Smooth muscle cell (in vitro differentiated cells): ENCODE measurements at regions not wholly inside any gene's neighbourhood (a gene's known extent, or its start where the extent isn't known, plus 50 kb on each side); places are given as distances from the start of the nearest gene placed in this dataset.

ENCODE experiments used
- DNase-seq: peaks from one replicate; lab custom pipeline; 2025; ENCODE audit not compliant: unreplicated experiment; lab: John Stamatoyannopoulos, UW
- H2AFZ ChIP-seq: fragments of 200-600 bp; sonication (generic); 2 replicates; pipeline ENCODE4 v1.6.0; 2016; ENCODE audit warnings: antibody characterized with exemption, low read depth, mild to moderate bottlenecking
- H3F3A ChIP-seq: fragments of 200-600 bp; sonication (generic); 2 replicates; pipeline ENCODE4 v1.6.0; 2017; ENCODE audit warnings: antibody characterized with exemption, low read depth
- H3K27ac ChIP-seq: fragments of 200-600 bp; sonication (generic); 2 replicates; pipeline ENCODE4 v1.5.1; 2016; ENCODE audit warnings: low read depth, mild to moderate bottlenecking
- H3K27me3 ChIP-seq: fragments of 200-600 bp; sonication (generic); 2 replicates; pipeline ENCODE4 v1.6.1; 2016; ENCODE audit warnings: low read depth, mild to moderate bottlenecking
- H3K36me3 ChIP-seq: fragments of 200-600 bp; sonication (generic); 2 replicates; pipeline ENCODE4 v1.5.1; 2016; ENCODE audit warnings: low read depth
- H3K4me1 ChIP-seq: fragments of 200-600 bp; sonication (generic); 2 replicates; pipeline ENCODE4 v1.5.1; 2016; ENCODE audit warnings: low read depth
- H3K4me2 ChIP-seq: fragments of 200-600 bp; sonication (generic); 2 replicates; pipeline ENCODE4 v1.6.0; 2016; ENCODE audit warnings: mild to moderate bottlenecking
- H3K4me3 ChIP-seq: fragments of 200-600 bp; sonication (generic); 2 replicates; pipeline ENCODE4 v1.5.1; 2016; ENCODE audit warnings: mild to moderate bottlenecking
- H3K79me2 ChIP-seq: fragments of 200-600 bp; sonication (generic); 2 replicates; pipeline ENCODE4 v1.6.0; 2016; ENCODE audit warnings: low read depth, mild to moderate bottlenecking
- H3K9ac ChIP-seq: fragments of 200-600 bp; sonication (generic); 2 replicates; pipeline ENCODE4 v1.6.0; 2016; ENCODE audit warnings: low read depth
- H3K9me3 ChIP-seq: fragments of 200-600 bp; sonication (generic); replicated peaks from 2 replicates; pipeline ENCODE4 v1.5.1; 2016; ENCODE audit warnings: low read depth
- H4K20me1 ChIP-seq: fragments of 200-600 bp; sonication (generic); 2 replicates; pipeline ENCODE4 v1.6.0; 2016; ENCODE audit warnings: low read depth
- WGBS: methylation state at CpG from one replicate; pipeline ENCODE4 v1.1.7; 2016; ENCODE audit warnings: low lambda C conversion rate; 5-methylcytosine and 5-hydroxymethylcytosine counted together
- TF ChIP-seq, protein P1 (sequence below): fragments of 200-600 bp; sonication (generic); IDR thresholded peaks from 2 replicates; pipeline ENCODE4 v1.5.1; 2017; ENCODE audit warnings: borderline replicate concordance, mild to moderate bottlenecking, antibody characterized with exemption; ENCODE audit not compliant: insufficient read depth, poor library complexity, severe bottlenecking

GRCh38 chr3:102670986-102671385 is 236.2 kb downstream of the ZPLD1 start:
- 89% methylated on average over 2 of the region's 2 CpGs for WGBS
- Histone ChIP-seq H2AFZ (no peak overlapping the region), H3K9me3 (no peaks in the 10 kb centered on the region), H3K4me2 (no peak overlapping the region), H3K27me3 (peaks cover 8% of the 10 kb centered on the region), H3F3A (no peaks in the 10 kb centered on the region), H4K20me1 (no peaks in the 10 kb centered on the region), H3K79me2 (no peaks in the 10 kb centered on the region), H3K27ac (no peak overlapping the region), H3K4me3 (no peak overlapping the region), H3K4me1 (peaks cover 11% of the 10 kb centered on the region), H3K36me3 (no peaks in the 10 kb centered on the region), H3K9ac (no peak overlapping the region)
- TF ChIP-seq, protein P1, sequence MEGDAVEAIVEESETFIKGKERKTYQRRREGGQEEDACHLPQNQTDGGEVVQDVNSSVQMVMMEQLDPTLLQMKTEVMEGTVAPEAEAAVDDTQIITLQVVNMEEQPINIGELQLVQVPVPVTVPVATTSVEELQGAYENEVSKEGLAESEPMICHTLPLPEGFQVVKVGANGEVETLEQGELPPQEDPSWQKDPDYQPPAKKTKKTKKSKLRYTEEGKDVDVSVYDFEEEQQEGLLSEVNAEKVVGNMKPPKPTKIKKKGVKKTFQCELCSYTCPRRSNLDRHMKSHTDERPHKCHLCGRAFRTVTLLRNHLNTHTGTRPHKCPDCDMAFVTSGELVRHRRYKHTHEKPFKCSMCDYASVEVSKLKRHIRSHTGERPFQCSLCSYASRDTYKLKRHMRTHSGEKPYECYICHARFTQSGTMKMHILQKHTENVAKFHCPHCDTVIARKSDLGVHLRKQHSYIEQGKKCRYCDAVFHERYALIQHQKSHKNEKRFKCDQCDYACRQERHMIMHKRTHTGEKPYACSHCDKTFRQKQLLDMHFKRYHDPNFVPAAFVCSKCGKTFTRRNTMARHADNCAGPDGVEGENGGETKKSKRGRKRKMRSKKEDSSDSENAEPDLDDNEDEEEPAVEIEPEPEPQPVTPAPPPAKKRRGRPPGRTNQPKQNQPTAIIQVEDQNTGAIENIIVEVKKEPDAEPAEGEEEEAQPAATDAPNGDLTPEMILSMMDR = no peak
- DNase-seq = no peak

GRCh38 chr3:102672305-102672704 is 237.5 kb downstream of the ZPLD1 start:
- TF ChIP-seq, protein P1 = no peak

DNA sequence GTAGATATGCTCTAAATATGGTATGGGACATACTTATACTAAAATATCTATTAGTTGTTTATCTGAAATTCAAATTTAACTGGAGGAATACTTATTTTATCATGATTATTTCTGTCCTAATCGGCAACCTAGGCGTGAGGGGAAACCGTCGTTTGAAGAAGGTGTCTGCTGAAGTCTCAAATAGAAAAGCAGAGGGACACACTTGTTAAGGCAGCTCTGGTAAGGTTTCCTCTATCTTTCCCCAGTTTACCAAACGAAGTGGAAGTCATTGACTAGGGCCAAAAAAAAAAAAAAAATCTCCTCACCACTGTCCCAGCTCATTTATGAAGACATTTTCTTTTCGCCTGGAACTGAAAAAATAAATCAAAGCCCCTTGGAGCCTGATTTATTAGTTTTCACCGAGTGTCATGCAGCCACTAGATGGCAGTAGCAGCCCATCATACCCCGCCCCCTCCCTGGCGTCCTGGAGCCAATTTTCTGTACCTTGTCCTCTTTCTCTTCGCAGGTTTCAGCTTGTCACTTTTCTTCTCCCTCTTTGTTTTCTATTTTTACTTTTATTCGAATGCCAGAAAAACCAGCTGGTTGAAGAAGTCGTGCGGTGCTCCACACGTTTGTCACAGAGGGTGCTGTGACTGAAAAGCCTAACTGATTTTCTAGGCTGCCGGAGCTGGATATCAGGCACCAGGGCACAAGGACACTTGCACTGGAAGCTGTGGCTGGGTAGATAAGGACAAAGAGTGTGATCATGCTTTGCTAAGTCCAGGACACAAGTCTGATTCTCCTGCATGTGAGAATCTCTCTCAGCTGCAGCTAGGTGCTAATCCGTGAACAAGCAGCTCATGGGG is 238.7 kb downstream of the ZPLD1 start:
- no peaks in the 10 kb centered on the region for H3K36me3 ChIP-seq
- H3K79me2 ChIP-seq = no peaks in the 10 kb centered on the region
- no peak overlapping the region for H3K27ac ChIP-seq
- H3K9me3 ChIP-seq = no peaks in the 10 kb centered on the region
- H3K27me3 ChIP-seq = peaks cover 8% of the 10 kb centered on the region
- TF ChIP-seq, protein P1 = peak; percentile 94
- peak overlapping the region; percentile 48 for H3K4me3 ChIP-seq
- peaks cover 16% of the 10 kb centered on the region for H3K4me1 ChIP-seq
- no peaks in the 10 kb centered on the region for H4K20me1 ChIP-seq
- peak; percentile 11 for DNase-seq
- 22% methylated on average over 16 of the region's 16 CpGs for WGBS
- H3F3A ChIP-seq = no peaks in the 10 kb centered on the region
- H2AFZ ChIP-seq = peak overlapping the region; percentile 79
- H3K4me2 ChIP-seq = peak overlapping the region; percentile 83
- H3K9ac ChIP-seq = no peak overlapping the region

More at GRCh38 chr3:102672305-102672704, 237.5 kb downstream of the ZPLD1 start:
- Histone ChIP-seq H2AFZ (no peak overlapping the region), H3K27me3 (peaks cover 8% of the 10 kb centered on the region), H3K9me3 (no peaks in the 10 kb centered on the region), H3K27ac (no peak overlapping the region), H3K4me1 (peaks cover 11% of the 10 kb centered on the region), H3K79me2 (no peaks in the 10 kb centered on the region), H4K20me1 (no peaks in the 10 kb centered on the region), H3F3A (no peaks in the 10 kb centered on the region), H3K36me3 (no peaks in the 10 kb centered on the region), H3K4me3 (no peak overlapping the region), H3K9ac (no peak overlapping the region), H3K4me2 (no peak overlapping the region)
- DNase-seq = no peak
- WGBS = 73% methylated on average over 1 of the region's 1 CpG
